HG03469 (cell line): ENCODE measurements at regions not wholly inside any gene's neighbourhood (a gene's known extent, or its start where the extent isn't known, plus 50 kb on each side); places are given as distances from the start of the nearest gene placed in this dataset.

ENCODE experiments used
- ATAC-seq: cut with Tn5 transposase; IDR thresholded peaks from one replicate; pipeline ENCODE4 v1.9.1; 2021; ENCODE audit warnings: mild to moderate bottlenecking, moderate library complexity, moderate number of reproducible peaks; ENCODE audit not compliant: unreplicated experiment

DNA sequence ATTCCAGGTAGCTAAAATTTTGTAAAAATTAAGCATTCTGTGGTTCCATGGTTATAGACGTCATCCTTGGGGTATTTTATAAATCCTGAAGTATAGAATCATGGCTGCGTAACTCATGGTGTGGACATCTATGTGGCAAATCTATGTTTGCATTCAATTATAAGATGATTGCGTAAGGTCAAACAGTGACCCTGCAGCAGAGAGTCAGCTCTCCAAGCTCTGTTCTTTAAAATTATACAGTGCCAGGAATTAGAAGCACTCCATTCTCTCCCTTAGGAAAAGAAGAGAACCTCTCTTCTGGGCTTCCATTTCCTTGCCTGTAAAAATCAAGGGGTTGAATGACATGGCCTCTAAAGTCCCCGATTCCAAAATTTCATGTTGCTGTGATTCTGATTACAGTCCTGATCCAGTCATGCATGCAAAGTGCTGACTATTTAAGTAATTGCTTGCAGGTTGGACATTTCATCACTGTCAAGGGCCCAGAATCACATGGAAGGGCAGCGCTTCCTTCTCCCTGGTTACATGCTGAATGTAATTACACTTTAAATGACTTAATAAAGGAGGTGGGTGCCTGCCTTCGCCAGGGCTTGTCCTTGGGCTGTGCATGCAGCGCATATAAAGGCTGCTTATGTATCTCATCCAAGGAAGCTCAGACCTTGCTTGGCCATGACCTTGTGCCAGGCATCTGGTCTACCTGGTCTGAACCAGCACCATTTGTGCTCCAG lies 550.7 kb downstream of the TYW1 start:
- ATAC-seq = no peak

DNA sequence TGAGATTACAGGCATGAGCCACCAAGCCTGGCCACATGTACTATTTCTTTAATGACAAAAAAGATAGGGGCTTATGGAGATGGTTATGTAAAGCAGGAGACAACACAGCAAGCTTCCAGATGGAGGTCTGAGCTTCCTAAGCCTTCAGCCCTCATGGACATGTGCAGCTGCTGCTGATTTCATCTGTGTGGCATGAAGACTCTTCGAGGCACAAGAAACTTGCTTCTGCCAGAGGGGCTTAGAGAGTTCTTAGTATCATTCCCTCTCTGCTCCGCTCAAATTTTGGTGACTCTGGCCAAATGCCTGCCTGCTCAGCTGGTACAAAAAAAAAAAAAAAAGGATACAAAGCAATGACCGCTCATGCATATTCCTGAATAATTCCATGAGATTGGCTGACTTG lies 552.5 kb downstream of the TYW1 start:
- no peak for ATAC-seq

DNA sequence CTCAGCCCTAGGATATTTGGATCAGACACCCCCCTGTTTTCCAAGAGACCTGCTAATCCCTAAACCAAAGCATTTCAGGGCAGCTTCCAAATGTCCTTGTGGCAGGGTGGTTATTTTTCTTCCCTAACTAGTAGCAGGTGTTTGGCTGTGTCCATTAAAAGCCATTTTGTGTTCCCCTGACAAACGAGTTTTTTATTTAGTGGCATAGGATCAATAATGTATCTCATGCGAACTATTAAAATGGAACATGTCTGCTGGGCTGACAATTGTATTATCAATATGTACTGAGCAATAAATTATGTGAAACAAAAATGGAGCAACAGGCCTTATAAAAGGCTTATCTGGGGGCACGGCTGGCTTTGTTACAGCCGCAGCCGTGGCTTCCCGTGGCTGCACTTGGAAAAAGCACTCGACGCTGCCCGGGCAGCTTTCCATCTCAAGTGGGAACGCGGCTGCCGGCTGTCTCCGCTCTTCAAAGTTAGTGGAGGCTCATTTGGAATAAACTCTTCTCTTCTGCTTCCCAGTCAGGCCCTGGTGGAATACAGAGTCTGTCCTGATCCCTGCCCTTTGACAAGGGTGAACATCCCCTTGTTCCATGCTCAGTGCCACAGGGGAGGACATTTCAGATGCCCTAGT lies 554.3 kb downstream of the TYW1 start:
- ATAC-seq = no peak

DNA sequence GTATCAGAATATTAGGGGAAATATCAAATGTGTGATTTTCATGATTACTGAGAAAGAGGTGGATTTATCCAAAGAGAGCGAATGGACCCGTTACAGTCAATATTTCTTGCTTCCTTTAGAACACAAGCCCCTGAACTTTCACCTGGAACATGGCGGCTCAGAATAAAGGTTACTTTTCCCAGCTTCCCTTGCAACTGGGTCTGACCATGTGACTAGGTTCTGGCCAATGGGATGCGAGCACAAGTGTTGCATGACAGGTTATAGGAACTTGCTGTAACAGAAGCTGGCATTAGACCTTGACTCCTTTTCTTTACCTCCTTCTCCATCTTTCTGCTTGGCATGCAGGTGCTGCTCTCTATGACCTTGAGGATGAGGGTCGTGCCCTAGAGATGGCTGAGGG lies 556.1 kb downstream of the TYW1 start:
- no peak for ATAC-seq

DNA sequence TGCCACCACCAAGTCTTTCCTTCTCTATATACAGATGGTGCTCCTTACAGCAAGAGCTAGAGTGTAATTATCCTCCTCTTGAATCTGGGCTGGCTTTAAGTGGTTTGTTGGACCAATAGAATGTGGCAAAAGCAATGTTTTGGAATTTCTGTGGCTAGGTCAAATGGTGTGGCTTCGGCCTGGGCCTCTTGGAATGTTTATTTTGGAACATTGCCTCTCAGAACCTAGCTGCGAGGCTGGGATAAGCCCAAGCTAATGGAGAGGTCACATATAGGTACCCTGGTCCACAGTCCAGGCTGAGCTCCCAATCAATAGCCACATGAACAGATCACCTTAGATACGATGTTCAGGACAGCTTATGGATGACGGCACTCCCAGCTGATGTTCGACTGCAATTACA lies 556.7 kb downstream of the TYW1 start:
- no peak for ATAC-seq

DNA sequence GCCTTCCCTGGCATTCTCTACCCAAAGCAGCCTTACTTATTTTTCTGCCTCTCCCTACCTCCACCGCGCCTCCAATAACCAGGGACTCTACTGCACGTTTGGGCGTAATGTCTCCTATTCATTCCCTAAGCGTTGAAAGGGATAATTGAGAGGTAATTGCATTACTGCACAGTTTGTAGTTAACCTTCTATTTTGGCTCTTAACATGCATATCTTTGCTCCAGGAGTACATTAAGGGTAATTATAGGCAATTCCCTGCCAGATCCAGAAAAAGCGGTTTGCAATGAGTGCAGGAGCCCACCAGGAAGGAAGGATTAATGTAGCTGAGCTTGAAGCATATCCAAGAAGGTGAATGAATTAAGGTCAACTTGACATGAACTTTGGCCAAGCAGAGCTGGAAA lies 558.4 kb downstream of the TYW1 start:
- ATAC-seq = no peak

DNA sequence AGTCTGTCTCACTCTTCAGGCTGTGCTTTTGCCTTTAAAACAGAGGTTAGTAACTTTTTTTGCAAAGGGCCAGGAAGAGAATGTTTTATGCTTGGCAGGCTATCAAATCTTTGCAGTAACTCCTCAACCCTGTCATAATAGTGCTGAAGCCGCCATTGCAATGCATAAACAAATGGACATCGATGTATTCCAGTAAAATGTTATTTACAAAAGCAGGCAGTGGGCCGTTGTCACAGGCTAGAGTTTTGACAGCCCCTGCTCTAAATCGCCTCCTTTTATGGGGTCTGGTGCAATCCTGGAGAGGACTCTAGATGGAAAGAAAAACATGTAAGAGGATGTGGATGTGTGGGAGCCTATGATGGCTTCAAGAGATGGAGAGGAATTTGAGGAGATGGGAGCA lies 568.3 kb downstream of the TYW1 start:
- no peak for ATAC-seq

DNA sequence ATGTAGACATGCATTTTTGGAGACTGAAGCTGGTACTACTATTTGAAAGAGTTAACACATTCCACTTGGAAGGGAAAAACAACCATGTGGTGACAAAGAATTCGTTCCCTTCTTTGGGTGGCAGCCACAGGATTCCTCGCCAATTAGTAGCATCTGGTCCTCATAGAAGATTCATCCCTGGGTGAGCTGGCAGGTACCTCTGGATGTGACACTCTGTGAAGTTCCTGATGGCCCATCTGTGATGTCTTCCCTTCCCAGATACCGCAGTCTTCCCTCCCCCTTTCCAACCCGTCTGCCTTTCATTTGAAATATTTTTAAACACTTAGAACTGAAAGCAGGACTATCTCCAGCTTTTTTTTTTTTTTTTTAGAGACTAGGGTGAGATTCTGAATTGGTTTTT lies 569.5 kb downstream of the TYW1 start:
- no peak for ATAC-seq

DNA sequence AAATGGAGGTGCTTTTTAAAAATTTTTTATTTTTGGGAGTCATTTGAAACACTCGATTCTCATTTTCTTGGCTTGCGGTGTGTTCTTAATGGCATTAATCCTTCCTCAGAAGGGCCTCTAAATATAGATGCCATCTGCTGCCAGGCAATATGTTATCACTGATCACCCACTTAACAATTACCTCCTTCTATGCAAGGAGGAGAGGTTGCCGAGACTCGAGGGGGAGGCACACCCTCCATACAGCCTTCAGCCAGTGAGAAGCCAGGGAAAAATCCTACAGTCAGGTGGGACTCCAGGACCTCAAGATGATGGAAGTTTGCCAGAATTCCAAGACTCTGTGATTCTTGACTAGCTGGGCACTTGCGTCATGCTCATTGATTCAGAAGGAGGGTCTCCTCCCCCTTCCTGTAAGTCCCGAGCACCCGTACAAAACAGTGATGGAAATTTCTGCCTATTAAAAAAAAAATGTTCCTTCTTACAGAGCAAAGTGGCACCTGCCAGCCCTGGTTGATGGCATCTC lies 574.5 kb downstream of the TYW1 start:
- no peak for ATAC-seq

DNA sequence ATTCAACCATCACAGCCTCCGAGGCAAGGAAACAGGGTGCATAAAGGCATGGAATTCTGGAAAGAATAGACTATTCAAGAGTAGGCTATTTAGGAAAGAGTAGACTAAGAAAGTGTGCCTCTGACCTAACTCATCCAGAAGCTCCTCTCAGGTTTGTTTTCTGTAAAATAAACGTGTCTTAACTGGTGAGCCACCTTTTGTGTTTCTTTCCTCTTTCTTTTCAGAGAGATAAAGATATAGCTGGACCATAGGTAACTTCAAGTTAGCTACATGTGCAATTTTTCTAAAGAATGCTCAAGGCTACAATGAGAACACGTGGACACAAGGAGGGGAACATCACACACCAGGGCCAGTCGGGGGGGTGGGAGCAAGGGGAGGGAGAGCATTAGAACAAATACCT lies 577.0 kb downstream of the TYW1 start:
- no peak for ATAC-seq

DNA sequence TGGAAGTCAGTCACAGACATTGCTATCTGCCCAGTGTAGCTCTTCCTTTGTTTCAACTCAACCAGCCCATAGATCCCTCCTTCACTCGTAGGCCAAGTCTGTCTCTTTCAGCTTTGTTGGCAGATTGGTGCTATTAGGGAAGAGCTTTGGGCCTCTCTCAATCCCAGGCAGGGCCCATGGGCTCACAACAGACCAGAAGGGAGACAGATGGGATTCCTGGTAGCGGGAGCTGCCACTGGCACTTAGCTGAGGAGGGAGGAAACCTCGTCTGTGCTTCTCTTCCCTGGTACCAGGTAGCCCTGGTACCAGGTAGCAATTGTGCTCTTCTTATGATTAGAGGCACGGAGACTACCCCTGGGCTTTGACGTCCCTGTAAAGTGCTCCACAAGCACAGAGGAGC lies 592.0 kb downstream of the TYW1 start:
- ATAC-seq = no peak

DNA sequence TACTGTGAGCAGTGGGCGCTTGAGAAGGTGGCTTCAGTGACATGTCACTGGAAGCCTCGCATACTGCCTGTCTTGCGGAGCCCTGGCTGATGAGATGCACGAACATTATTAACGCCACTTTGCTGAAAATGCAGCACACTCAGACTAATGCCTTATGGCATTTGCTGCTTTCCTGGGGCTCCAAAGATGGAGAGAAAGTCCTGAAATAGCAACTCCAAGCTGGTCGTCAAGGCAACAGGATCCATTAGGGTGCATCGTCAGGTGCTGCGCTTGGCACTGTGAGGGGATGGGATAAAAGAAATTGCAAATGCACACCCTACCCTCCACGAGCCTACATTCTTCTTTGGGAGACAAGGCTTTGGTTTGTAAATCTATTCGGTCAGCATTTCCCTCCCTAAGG lies 592.5 kb downstream of the TYW1 start:
- ATAC-seq = no peak

DNA sequence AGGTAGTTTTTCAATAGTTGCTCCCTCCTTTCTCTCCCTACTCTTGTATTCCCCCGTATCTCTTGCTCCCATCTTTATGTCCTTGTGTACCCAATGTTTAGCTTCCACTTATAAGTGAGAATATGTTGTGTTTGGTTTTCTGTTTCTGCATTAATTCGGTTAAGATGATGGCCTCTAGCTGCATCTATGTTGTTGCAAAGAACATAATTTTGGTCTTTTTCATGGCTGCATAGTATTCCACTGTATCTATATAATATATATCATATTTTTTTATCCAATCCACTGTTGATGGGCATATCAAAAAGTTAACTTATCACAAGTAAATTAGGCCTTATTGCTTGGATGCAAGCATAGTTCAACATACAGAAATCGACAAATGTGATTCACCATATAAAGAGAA lies 594.0 kb downstream of the TYW1 start:
- no peak for ATAC-seq

DNA sequence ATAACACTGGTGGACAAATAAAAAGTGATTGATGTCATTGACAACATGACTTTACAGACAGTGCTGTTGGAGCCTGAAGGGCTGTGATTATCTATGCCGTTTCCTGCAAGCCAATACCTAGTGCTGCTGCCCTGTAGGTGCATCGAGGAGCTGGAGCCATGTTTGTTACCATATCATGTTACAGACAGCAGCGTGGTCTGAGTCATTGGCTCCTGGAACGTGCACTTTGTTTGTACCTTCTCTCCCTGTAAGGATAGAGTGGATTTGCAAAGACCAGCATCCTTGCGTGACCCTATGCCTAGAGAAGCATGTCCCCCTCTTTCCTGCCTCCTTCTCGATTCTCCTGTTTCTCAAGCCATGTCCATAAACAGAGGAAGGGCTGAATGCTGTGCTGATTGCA lies 597.2 kb downstream of the TYW1 start:
- ATAC-seq = no peak

DNA sequence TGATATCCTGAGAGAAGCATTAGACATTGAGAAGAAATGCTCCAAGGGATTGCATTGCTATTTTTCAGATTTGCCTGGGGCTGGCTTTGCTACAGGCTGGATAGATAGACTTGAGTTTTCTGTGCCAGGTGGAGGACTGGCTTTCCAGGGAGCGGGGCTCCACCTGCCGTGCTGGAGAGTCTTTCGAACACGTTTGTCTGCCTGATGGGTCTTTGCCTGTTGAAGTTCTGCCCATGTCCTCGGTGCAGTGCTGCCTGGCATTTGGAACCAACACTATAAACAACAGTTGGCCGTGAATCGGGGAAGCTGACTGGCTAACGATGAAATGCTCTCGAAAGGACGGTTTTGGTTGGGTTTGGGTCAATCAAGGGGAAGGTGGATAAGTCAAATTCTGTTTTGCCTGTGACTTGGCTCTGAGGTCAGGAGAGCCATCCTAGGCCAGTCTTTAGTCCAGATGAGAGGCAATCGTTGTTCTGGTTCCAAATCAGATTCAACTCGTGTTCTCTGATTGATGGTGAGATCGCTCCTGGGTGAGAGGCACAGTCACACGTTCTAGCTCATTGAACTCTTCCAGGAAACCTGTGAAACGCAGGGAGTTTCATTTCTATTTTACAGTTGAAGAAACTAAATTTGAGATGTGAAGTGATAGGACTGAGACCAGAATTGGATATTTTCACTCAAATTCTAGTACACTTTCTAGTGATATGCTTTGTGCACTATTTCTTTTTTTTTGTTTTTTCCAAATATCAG lies 599.0 kb downstream of the TYW1 start:
- ATAC-seq = no peak

DNA sequence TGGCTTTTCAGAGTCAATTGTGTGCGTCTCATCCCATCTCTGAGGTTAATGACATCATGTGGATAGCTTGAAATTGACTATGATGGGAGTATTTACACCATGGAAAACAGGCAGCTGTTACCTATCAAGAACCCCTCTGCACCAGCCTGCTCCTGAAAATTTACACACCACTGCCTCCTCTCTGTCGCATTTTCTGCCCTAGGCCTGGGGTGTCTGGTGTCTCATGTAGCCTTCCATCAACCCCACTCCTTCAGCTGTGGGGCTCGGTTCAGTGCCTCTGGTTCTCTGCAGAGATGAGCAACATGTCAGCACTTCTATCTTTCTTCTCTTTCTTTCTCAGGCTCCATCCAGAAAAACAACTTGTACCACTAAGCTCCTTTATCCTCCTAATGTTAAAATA lies 600.5 kb downstream of the TYW1 start:
- no peak for ATAC-seq

DNA sequence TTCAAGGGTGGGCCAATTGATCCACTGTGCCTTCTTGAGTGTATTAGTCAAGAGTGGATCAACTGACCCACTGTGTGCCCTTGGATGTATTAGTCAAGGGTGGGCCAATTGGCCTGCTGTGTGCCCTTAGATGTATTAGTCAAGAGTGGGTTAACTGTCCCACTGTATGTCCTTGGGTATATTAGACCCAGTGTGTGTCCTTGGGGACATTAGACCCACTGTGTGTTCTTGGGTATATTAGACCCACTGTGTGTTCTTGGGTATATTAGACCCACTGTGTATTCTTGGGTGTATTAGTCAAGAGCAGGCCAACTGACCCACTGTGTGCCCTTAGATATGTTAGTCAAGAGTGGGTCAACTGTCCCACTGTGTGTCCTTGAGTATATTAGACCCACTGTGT lies 601.8 kb downstream of the TYW1 start:
- ATAC-seq = no peak

DNA sequence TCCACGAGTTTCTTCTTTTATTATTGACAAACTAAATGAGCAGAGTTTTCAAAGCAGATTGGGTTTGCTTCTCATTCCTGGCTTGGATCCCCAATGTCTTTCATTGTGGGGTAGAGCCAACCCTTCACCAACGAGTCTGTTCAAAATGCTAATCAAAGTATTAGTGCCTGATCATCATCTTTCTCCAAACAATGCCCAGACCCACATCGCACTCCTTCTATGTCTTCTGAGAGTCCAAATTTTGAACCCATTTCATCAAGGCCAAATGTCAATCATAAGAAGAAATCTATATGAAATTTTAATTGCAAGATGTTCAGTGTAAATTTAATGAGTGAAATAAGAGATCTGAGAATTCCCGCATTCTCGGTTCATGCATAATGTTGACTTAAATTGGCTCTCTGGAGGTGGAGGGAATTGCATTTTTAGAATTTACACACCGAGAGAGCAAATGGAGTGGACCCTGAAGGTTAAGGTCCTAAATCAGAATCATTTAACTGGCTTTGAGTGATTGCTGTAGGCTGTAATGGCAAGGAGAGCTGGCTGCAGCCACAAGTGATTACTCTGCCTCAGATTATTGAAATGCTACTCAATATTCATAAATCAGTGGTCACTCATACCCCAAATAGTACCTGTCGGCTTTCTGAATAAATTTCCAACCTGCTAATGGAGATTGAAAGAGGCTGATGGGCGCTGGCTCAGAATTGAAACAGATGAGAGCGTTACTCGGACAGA lies 602.9 kb downstream of the TYW1 start:
- ATAC-seq = no peak

DNA sequence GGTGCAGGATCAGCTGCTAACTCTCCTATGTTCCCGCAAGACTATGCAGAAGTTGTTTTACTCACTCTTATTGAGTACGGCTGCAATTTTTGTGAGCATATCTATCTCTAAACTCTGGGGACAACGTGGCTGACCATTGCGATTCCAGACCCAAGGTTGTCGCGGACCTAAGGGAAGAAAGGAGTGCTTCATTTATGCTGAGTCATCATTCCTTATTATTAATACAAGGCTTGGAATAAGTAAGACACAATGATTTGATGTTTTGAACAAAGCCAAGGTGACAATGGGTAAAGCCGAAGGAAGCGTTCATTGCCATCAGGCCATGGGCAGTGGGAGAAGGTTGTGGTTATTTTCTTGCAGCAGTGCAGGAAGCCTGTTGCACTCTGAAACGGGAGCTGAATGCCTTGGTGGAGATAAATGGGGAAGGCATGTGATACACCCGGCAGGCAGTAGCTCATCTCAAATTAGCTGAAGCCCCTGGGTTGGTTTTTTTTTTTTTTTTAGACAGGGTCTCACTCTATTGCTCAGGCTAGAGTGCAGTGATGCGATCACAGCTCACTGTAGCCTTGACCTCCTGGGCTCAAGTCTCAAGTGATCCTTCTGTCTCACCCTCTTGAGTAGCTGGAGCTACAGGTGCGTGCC lies 605.7 kb downstream of the TYW1 start:
- ATAC-seq = no peak

DNA sequence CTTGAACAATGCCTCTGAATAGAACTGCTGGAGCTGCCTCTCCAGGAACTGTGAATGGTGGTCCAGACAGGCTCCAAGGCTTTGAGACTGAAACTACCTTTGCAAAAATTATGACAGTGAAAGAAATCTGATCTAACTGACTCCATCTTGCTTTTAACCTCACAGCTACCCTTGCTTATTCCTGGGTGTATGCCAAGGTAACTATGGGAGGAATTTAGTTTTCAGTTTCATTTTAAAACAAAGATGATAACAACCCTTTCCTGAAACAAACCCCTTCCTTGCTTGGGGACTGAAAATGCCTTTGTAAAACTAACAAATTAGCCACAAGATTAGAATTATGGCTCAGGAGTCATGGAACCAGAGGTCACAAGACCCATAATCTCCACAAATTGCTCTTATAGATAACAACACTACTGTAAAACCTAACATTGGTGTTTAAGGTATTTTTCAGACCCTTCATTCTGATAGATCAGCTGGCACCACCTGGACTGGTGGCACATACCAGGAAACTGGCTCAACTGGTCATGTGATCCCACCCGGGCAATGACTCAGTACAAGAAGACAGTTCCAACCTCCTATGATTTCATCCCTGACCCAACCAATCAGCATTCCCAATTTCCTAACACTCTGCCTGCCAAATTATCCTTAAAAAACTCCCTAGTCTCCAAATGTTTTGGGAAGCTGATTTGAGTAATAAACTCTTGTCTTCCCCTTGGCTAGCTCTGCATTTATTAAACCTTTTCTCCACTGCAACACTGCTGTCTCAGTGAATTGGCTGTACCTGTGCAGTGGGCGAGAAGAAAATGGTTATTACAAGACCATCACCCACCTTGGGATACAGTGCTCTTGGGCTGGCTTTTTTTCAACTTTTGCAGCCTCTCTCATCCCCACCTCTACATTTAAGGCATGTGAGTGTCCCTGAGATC lies 608.1 kb downstream of the TYW1 start:
- ATAC-seq = no peak
